Medulla oblongata (tissue), 1 donor: ENCODE measurements at regions not wholly inside any gene's neighbourhood (a gene's known extent, or its start where the extent isn't known, plus 50 kb on each side); places are given as distances from the start of the nearest gene placed in this dataset.
A peak's percentile ranks its signal among the peaks of the same experiment; 100 is the strongest.
"Not testable (repeated sequence)": the region's sequence is repeated elsewhere in the genome, so short reads cannot be mapped to it uniquely, and the experiment has no call there.

Experiments
- DNase-seq: peaks from one replicate; pipeline ENCODE4 v3.0.0-alpha.2; 2015; ENCODE audit errors: extremely low spot score

- no peak for DNase-seq
These were observed 61.2 kb downstream of the VIP start for GRCh38 chr6:152811785-152812184.

- no peak for DNase-seq
These were observed 64.8 kb downstream of the VIP start for GRCh38 chr6:152815230-152815872.

GRCh38 chr6:152816055-152816454 lies 65.5 kb downstream of the VIP start:
- DNase-seq = no peak

GRCh38 chr6:152821525-152821924 lies 70.9 kb downstream of the VIP start:
- DNase-seq = no peak

GRCh38 chr6:152824666-152825065 lies 74.1 kb downstream of the VIP start:
- DNase-seq = no peak

GRCh38 chr6:152828431-152828830 lies 77.8 kb downstream of the VIP start:
- DNase-seq = no peak

- not testable (repeated sequence) for DNase-seq
These were observed 83.8 kb downstream of the VIP start for GRCh38 chr6:152834366-152834765.

- no peak for DNase-seq
These were observed 85.9 kb downstream of the VIP start for GRCh38 chr6:152836523-152836922.

GRCh38 chr6:152845421-152845820 lies 94.8 kb downstream of the VIP start:
- DNase-seq = no peak

GRCh38 chr6:152846825-152847224 lies 96.2 kb downstream of the VIP start:
- DNase-seq = no peak

- DNase-seq = no peak
These were observed 98.3 kb downstream of the VIP start for GRCh38 chr6:152848919-152849318.

- no peak for DNase-seq
These were observed 103.6 kb downstream of the VIP start for GRCh38 chr6:152854086-152854795.

- no peak for DNase-seq
These were observed 107.5 kb downstream of the VIP start for GRCh38 chr6:152858141-152858540.

GRCh38 chr6:152859225-152859624 lies 108.6 kb downstream of the VIP start:
- no peak for DNase-seq

- DNase-seq = peak; percentile 86
These were observed 113.2 kb downstream of the VIP start for GRCh38 chr6:152863618-152864326.

GRCh38 chr6:152874267-152874666 lies 108.6 kb downstream of the FBXO5 start:
- DNase-seq = no peak

GRCh38 chr6:152874846-152875568 lies 107.8 kb downstream of the FBXO5 start:
- no peak for DNase-seq

- no peak for DNase-seq
These were observed 103.2 kb downstream of the FBXO5 start for GRCh38 chr6:152879681-152880080.

GRCh38 chr6:152893187-152893586 lies 89.7 kb downstream of the FBXO5 start:
- DNase-seq = no peak

GRCh38 chr6:152896923-152897322 lies 85.9 kb downstream of the FBXO5 start:
- no peak for DNase-seq

GRCh38 chr6:152897807-152898399 lies 84.9 kb downstream of the FBXO5 start:
- peak; percentile 74 for DNase-seq

GRCh38 chr6:152904678-152905077 lies 78.2 kb downstream of the FBXO5 start:
- no peak for DNase-seq
